ENCODE measurements at regions not wholly inside any gene's neighbourhood (a gene's known extent, or its start where the extent isn't known, plus 50 kb on each side); places are given as distances from the start of the nearest gene placed in this dataset.

GRCh38 chr1:70768216-70768615, 279.4 kb downstream of the PTGER3 start:
- Histone ChIP-seq H4K20me1 (ENCODE audit: insufficient read depth, poor library complexity, severe bottlenecking) (no peaks in the 10 kb centered on the region), H3K4me3 (no peak overlapping the region), H3K27me3 (no peaks in the 10 kb centered on the region), H3K79me2 (no peaks in the 10 kb centered on the region), H2AFZ (no peak overlapping the region), H3K4me1 (ENCODE audit: insufficient read depth) (no peaks in the 10 kb centered on the region), H3K9me2 (replicated peaks; ENCODE audit: insufficient read depth) (no peaks in the 10 kb centered on the region), H3K36me3 (replicated peaks; ENCODE audit: insufficient read depth, low read depth) (no peaks in the 10 kb centered on the region), H3K9me3 (ENCODE audit: low read depth) (no peaks in the 10 kb centered on the region), H3K27ac (no peak overlapping the region), H3K4me2 (no peak overlapping the region)
- 78% methylated on average over 1 of the region's 1 CpG for WGBS (ENCODE audit: low lambda C conversion rate, missing lambda C conversion rate)
- no peak for DNase-seq (ENCODE audit: low spot score)
- TF ChIP-seq EZH2phosphoT487 (IDR thresholded peaks at IDR 0.05; ENCODE audit: low read depth, severe bottlenecking, unreplicated experiment): no peak
- no peak for TF ChIP-seq EZH2 (IDR thresholded peaks at IDR 0.05; ENCODE audit: borderline replicate concordance)
- TF ChIP-seq CTCF (IDR thresholded peaks at IDR 0.05; ENCODE audit: poor library complexity): no peak

- no peaks in the 10 kb centered on the region for H3K36me3 ChIP-seq (replicated peaks; ENCODE audit: insufficient read depth, low read depth)
- H3K79me2 ChIP-seq: no peaks in the 10 kb centered on the region
- H3K4me3 ChIP-seq: no peak overlapping the region
- no peak overlapping the region for H3K4me2 ChIP-seq
- no peak overlapping the region for H3K27ac ChIP-seq
- H3K27me3 ChIP-seq: no peaks in the 10 kb centered on the region
- DNase-seq (ENCODE audit: low spot score): no peak
- H4K20me1 ChIP-seq (ENCODE audit: insufficient read depth, poor library complexity, severe bottlenecking): no peaks in the 10 kb centered on the region
- 96% methylated on average over 2 of the region's 2 CpGs for WGBS (ENCODE audit: low lambda C conversion rate, missing lambda C conversion rate)
- no peaks in the 10 kb centered on the region for H3K4me1 ChIP-seq (ENCODE audit: insufficient read depth)
- no peak overlapping the region for H2AFZ ChIP-seq
- TF ChIP-seq CTCF (IDR thresholded peaks at IDR 0.05; ENCODE audit: poor library complexity): no peak
- TF ChIP-seq EZH2 (IDR thresholded peaks at IDR 0.05; ENCODE audit: borderline replicate concordance): no peak
- TF ChIP-seq EZH2phosphoT487 (IDR thresholded peaks at IDR 0.05; ENCODE audit: low read depth, severe bottlenecking, unreplicated experiment): no peak
- no peaks in the 10 kb centered on the region for H3K9me2 ChIP-seq (replicated peaks; ENCODE audit: insufficient read depth)
- H3K9me3 ChIP-seq (ENCODE audit: low read depth): no peaks in the 10 kb centered on the region
These were observed 269.4 kb downstream of the PTGER3 start for GRCh38 chr1:70778056-70778762.

- Histone ChIP-seq H3K9me3 (ENCODE audit: low read depth) (no peaks in the 10 kb centered on the region), H3K27me3 (no peaks in the 10 kb centered on the region), H4K20me1 (ENCODE audit: insufficient read depth, poor library complexity, severe bottlenecking) (no peaks in the 10 kb centered on the region), H3K9me2 (replicated peaks; ENCODE audit: insufficient read depth) (no peaks in the 10 kb centered on the region), H3K4me1 (ENCODE audit: insufficient read depth) (no peaks in the 10 kb centered on the region), H3K27ac (no peak overlapping the region), H3K4me3 (no peak overlapping the region), H2AFZ (no peak overlapping the region), H3K36me3 (replicated peaks; ENCODE audit: insufficient read depth, low read depth) (no peaks in the 10 kb centered on the region), H3K79me2 (no peaks in the 10 kb centered on the region), H3K4me2 (no peak overlapping the region)
- DNase-seq (ENCODE audit: low spot score): no peak
- TF ChIP-seq EZH2 (IDR thresholded peaks at IDR 0.05; ENCODE audit: borderline replicate concordance) (no peak), EZH2phosphoT487 (IDR thresholded peaks at IDR 0.05; ENCODE audit: low read depth, severe bottlenecking, unreplicated experiment) (no peak), CTCF (IDR thresholded peaks at IDR 0.05; ENCODE audit: poor library complexity) (no peak)
- WGBS (ENCODE audit: low lambda C conversion rate, missing lambda C conversion rate): 84% methylated on average over 1 of the region's 1 CpG
These were observed 268.7 kb downstream of the PTGER3 start for GRCh38 chr1:70778934-70779333.
